ENCODE measurements at regions not wholly inside any gene's neighbourhood (a gene's known extent, or its start where the extent isn't known, plus 50 kb on each side); places are given as distances from the start of the nearest gene placed in this dataset.

DNA sequence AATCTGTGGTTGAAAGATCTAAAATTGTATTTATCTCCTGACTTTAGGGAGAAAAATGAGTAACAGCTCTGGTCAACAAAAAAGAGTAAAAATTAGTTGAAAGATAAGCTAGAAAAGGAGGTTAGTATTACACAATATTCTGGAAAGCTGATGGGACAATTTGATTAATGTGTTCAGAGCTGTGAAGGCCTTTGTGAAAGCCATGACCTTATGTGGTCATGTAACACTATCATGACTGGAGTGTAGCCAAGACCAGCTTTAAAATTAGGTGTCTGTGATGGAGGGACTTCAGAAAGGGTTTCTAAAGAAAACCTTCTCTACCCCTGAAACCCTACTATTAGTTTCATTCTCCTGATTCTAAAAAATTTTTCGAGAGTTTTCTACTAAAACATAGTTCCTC lies 127.2 kb downstream of the NFKBIZ start:
- ATAC-seq (ENCODE audit: insufficient read depth, low read depth) = no peak
- Histone ChIP-seq H3K27me3 (ENCODE audit: insufficient read depth, low read length, poor library complexity) (peaks cover 16% of the 10 kb centered on the region), H3K79me2 (ENCODE audit: insufficient read depth, low read length) (no peaks in the 10 kb centered on the region), H3K27ac (ENCODE audit: low read length) (no peak overlapping the region), H4K20me1 (ENCODE audit: insufficient read depth, low read length) (no peaks in the 10 kb centered on the region), H3K9ac (ENCODE audit: low read depth, low read length) (no peak overlapping the region), H2AFZ (ENCODE audit: low read depth, low read length) (no peak overlapping the region), H3K9me3 (ENCODE audit: insufficient read depth, low read length, severe bottlenecking) (no peaks in the 10 kb centered on the region), H3K4me2 (ENCODE audit: insufficient read depth, low read length) (no peak overlapping the region), H3K36me3 (ENCODE audit: insufficient read depth, low read length) (no peaks in the 10 kb centered on the region), H3K4me3 (ENCODE audit: low read depth in 1 of 2, low read length in 2 of 2) (no peak overlapping the region), H3K4me1 (ENCODE audit: insufficient read depth, low read length) (no peaks in the 10 kb centered on the region)
- DNase-seq = no peak
- TF ChIP-seq, protein P1, sequence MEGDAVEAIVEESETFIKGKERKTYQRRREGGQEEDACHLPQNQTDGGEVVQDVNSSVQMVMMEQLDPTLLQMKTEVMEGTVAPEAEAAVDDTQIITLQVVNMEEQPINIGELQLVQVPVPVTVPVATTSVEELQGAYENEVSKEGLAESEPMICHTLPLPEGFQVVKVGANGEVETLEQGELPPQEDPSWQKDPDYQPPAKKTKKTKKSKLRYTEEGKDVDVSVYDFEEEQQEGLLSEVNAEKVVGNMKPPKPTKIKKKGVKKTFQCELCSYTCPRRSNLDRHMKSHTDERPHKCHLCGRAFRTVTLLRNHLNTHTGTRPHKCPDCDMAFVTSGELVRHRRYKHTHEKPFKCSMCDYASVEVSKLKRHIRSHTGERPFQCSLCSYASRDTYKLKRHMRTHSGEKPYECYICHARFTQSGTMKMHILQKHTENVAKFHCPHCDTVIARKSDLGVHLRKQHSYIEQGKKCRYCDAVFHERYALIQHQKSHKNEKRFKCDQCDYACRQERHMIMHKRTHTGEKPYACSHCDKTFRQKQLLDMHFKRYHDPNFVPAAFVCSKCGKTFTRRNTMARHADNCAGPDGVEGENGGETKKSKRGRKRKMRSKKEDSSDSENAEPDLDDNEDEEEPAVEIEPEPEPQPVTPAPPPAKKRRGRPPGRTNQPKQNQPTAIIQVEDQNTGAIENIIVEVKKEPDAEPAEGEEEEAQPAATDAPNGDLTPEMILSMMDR (IDR thresholded peaks at IDR 0.05; ENCODE audit: borderline replicate concordance, extremely low read depth, low read length, poor library complexity, severe bottlenecking) = no peak
- TF ChIP-seq EZH2 (IDR thresholded peaks at IDR 0.05; ENCODE audit: borderline replicate concordance, low read depth, low read length, severe bottlenecking) = no peak

DNA sequence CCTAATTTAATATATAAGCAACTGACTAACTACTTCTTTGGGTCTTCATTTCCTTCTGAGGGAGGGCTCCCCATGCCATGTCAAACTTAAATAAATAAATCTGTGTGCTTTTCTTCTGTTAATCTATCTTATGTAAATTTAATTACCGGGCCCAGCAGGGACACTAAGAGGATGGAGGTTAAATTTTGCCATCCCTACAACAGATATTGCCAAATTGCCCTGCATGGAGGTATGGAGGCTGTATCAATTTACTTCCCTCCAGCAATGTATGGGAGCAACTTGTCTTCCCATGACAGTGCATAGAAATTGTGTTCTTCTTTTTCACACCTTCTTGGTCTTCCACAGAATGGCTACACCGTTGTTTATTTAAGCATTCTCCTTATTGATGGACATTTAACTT lies 129.0 kb downstream of the NFKBIZ start:
- H3K4me1 ChIP-seq (ENCODE audit: insufficient read depth, low read length) = no peaks in the 10 kb centered on the region
- no peak overlapping the region for H3K4me2 ChIP-seq (ENCODE audit: insufficient read depth, low read length)
- DNase-seq (no peak), ATAC-seq (ENCODE audit: insufficient read depth, low read depth) (no peak)
- no peak overlapping the region for H3K27ac ChIP-seq (ENCODE audit: low read length)
- no peaks in the 10 kb centered on the region for H3K36me3 ChIP-seq (ENCODE audit: insufficient read depth, low read length)
- no peak overlapping the region for H3K9ac ChIP-seq (ENCODE audit: low read depth, low read length)
- TF ChIP-seq EZH2 (IDR thresholded peaks at IDR 0.05; ENCODE audit: borderline replicate concordance, low read depth, low read length, severe bottlenecking) = no peak
- TF ChIP-seq, protein P1 (IDR thresholded peaks at IDR 0.05; ENCODE audit: borderline replicate concordance, extremely low read depth, low read length, poor library complexity, severe bottlenecking) = no peak
- no peak overlapping the region for H2AFZ ChIP-seq (ENCODE audit: low read depth, low read length)
- H3K4me3 ChIP-seq (ENCODE audit: low read depth in 1 of 2, low read length in 2 of 2) = no peak overlapping the region
- no peaks in the 10 kb centered on the region for H4K20me1 ChIP-seq (ENCODE audit: insufficient read depth, low read length)
- H3K9me3 ChIP-seq (ENCODE audit: insufficient read depth, low read length, severe bottlenecking) = no peaks in the 10 kb centered on the region
- peaks cover 16% of the 10 kb centered on the region for H3K27me3 ChIP-seq (ENCODE audit: insufficient read depth, low read length, poor library complexity)
- no peaks in the 10 kb centered on the region for H3K79me2 ChIP-seq (ENCODE audit: insufficient read depth, low read length)

DNA sequence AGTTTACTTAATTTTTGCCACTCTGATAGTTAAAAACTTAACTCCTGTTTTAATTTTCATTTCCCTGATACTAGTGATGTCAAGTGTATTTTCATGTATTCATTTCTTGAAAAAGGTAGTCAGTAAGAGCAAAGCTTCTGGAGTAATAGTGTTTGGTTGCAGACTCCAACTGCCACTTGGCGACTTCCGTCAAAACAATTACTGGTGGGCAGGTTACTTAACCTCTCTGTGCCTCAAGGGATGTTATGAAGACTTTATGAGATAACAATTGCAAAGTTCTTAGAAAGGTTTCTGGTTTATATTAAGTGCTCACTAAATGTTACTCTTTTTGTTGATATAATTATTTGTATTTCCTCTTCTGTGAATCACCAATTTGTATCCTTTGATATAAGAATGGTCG lies 129.7 kb downstream of the NFKBIZ start:
- Histone ChIP-seq H3K9ac (ENCODE audit: low read depth, low read length) (no peak overlapping the region), H3K79me2 (ENCODE audit: insufficient read depth, low read length) (no peaks in the 10 kb centered on the region), H4K20me1 (ENCODE audit: insufficient read depth, low read length) (no peaks in the 10 kb centered on the region), H3K4me1 (ENCODE audit: insufficient read depth, low read length) (no peaks in the 10 kb centered on the region), H3K27me3 (ENCODE audit: insufficient read depth, low read length, poor library complexity) (peaks cover 16% of the 10 kb centered on the region), H3K9me3 (ENCODE audit: insufficient read depth, low read length, severe bottlenecking) (no peaks in the 10 kb centered on the region), H2AFZ (ENCODE audit: low read depth, low read length) (no peak overlapping the region), H3K4me3 (ENCODE audit: low read depth in 1 of 2, low read length in 2 of 2) (no peak overlapping the region), H3K27ac (ENCODE audit: low read length) (no peak overlapping the region), H3K4me2 (ENCODE audit: insufficient read depth, low read length) (no peak overlapping the region), H3K36me3 (ENCODE audit: insufficient read depth, low read length) (no peaks in the 10 kb centered on the region)
- ATAC-seq (ENCODE audit: insufficient read depth, low read depth) = no peak
- TF ChIP-seq, protein P1 (IDR thresholded peaks at IDR 0.05; ENCODE audit: borderline replicate concordance, extremely low read depth, low read length, poor library complexity, severe bottlenecking) = no peak
- no peak for TF ChIP-seq EZH2 (IDR thresholded peaks at IDR 0.05; ENCODE audit: borderline replicate concordance, low read depth, low read length, severe bottlenecking)
- no peak for DNase-seq

DNA sequence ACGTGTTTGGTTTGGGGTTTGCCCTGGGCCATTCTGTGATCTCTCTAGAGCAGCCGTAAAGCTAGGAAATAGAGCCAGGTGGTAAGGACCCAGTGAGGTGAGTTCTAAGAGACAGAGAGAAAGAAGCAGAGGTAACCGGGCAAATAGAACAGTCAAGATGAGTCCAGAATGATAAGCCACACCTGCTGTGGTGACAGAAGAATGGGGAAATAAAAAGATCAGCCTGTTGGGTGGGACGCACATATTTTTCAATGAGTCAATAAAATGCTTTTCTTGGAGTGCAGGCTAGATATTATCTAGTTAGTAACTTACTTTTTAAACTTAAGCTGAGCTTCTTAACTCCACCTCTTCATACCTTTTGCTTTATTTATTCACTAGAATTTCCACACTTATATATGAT lies 135.0 kb downstream of the NFKBIZ start:
- H3K27me3 ChIP-seq (ENCODE audit: insufficient read depth, low read length, poor library complexity) = no peaks in the 10 kb centered on the region
- no peaks in the 10 kb centered on the region for H4K20me1 ChIP-seq (ENCODE audit: insufficient read depth, low read length)
- H3K36me3 ChIP-seq (ENCODE audit: insufficient read depth, low read length) = no peaks in the 10 kb centered on the region
- no peaks in the 10 kb centered on the region for H3K9me3 ChIP-seq (ENCODE audit: insufficient read depth, low read length, severe bottlenecking)
- no peak overlapping the region for H3K27ac ChIP-seq (ENCODE audit: low read length)
- DNase-seq (no peak), ATAC-seq (ENCODE audit: insufficient read depth, low read depth) (no peak)
- no peaks in the 10 kb centered on the region for H3K4me1 ChIP-seq (ENCODE audit: insufficient read depth, low read length)
- no peak overlapping the region for H2AFZ ChIP-seq (ENCODE audit: low read depth, low read length)
- TF ChIP-seq, protein P1 (IDR thresholded peaks at IDR 0.05; ENCODE audit: borderline replicate concordance, extremely low read depth, low read length, poor library complexity, severe bottlenecking) = no peak
- no peak for TF ChIP-seq EZH2 (IDR thresholded peaks at IDR 0.05; ENCODE audit: borderline replicate concordance, low read depth, low read length, severe bottlenecking)
- H3K4me3 ChIP-seq (ENCODE audit: low read depth in 1 of 2, low read length in 2 of 2) = no peak overlapping the region
- no peak overlapping the region for H3K9ac ChIP-seq (ENCODE audit: low read depth, low read length)
- H3K79me2 ChIP-seq (ENCODE audit: insufficient read depth, low read length) = no peaks in the 10 kb centered on the region
- H3K4me2 ChIP-seq (ENCODE audit: insufficient read depth, low read length) = no peak overlapping the region

Measured in DND-41 (cell line).